Uterus (tissue), 3 donors: ENCODE measurements at regions not wholly inside any gene's neighbourhood (a gene's known extent, or its start where the extent isn't known, plus 50 kb on each side); places are given as distances from the start of the nearest gene placed in this dataset.
A peak's percentile ranks its signal among the peaks of the same experiment; 100 is the strongest.

Experiments used
- DNase-seq, 2 donors: peaks; one replicate each; pipeline ENCODE4 v3.0.0-alpha.2; 2019 to 2020
- H3K27ac ChIP-seq, 2 donors: fragments of 200-600 bp; sonication (generic); 1 replicate in 1 of 2; 2 replicates in 1 of 2; pipeline ENCODE4 v1.5.1; 2016 to 2018
- H3K27me3 ChIP-seq, 2 donors: fragments of 200-600 bp; sonication (generic); one replicate each; pipeline ENCODE4 v1.5.1; 2018 to 2019; ENCODE audit warnings: control low read depth in 1 of 2
- H3K36me3 ChIP-seq, 2 donors: fragments of 200-600 bp; sonication (generic); one replicate each; pipeline ENCODE4 v1.5.1; 2019; ENCODE audit warnings: control low read depth in 1 of 2
- H3K4me1 ChIP-seq, 2 donors: fragments of 200-600 bp; sonication (generic); one replicate each; pipeline ENCODE4 v1.5.1; 2018 to 2019; ENCODE audit warnings: control low read depth in 1 of 2
- H3K4me3 ChIP-seq, 2 donors: fragments of 200-600 bp; sonication (generic); 1 replicate in 1 of 2; 2 replicates in 1 of 2; pipeline ENCODE4 v1.5.1; 2018 to 2019; ENCODE audit warnings: mild to moderate bottlenecking in 1 of 2
- H3K9me3 ChIP-seq, 2 donors: fragments of 200-600 bp; sonication (generic); one replicate each; pipeline ENCODE4 v1.5.1; 2019; ENCODE audit warnings: control low read depth in 1 of 2
- POLR2A ChIP-seq, 2 donors: fragments of 450-650 bp; IDR thresholded peaks; one replicate each; pipeline ENCODE4 v1.6.1; 2016; ENCODE audit warnings: antibody characterized with exemption in 2 of 2, mild to moderate bottlenecking in 1 of 2, moderate library complexity in 1 of 2
- intact Hi-C: fragments of 100-400 bp; cut with DNase I; formaldehyde crosslinking; loops from one replicate; pipeline ENCODE4 v1.15.1; 2023; ENCODE audit warnings: low total_unique reads
- TF ChIP-seq, protein P1 (sequence below), 4 experiments: fragments of 200-600 bp in 2 of 4; fragments of 450-650 bp in 2 of 4; sonication (generic) in 2 of 4; IDR thresholded peaks; one replicate each; pipeline ENCODE4 v1.5.1; 2016 to 2019; ENCODE audit warnings: antibody characterized with exemption in 4 of 4, mild to moderate bottlenecking in 2 of 4, moderate library complexity in 1 of 4
- donor health status: DM: yes; HTN: yes; CAD: no.

GRCh38 chr12:46558677-46559076, 186.1 kb upstream of the SLC38A2 start:
- TF ChIP-seq, protein P1, sequence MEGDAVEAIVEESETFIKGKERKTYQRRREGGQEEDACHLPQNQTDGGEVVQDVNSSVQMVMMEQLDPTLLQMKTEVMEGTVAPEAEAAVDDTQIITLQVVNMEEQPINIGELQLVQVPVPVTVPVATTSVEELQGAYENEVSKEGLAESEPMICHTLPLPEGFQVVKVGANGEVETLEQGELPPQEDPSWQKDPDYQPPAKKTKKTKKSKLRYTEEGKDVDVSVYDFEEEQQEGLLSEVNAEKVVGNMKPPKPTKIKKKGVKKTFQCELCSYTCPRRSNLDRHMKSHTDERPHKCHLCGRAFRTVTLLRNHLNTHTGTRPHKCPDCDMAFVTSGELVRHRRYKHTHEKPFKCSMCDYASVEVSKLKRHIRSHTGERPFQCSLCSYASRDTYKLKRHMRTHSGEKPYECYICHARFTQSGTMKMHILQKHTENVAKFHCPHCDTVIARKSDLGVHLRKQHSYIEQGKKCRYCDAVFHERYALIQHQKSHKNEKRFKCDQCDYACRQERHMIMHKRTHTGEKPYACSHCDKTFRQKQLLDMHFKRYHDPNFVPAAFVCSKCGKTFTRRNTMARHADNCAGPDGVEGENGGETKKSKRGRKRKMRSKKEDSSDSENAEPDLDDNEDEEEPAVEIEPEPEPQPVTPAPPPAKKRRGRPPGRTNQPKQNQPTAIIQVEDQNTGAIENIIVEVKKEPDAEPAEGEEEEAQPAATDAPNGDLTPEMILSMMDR (IDR thresholded peaks at IDR 0.05), result no peak
- TF ChIP-seq POLR2A (IDR thresholded peaks at IDR 0.05), result no peak
- intact Hi-C loops, result no loop called here
- peaks cover 0 to 11% of the 10 kb centered on the region in 2 donors for H3K4me1 ChIP-seq
- H3K36me3 ChIP-seq, result no peaks in the 10 kb centered on the region
- no peaks in the 10 kb centered on the region for H3K27me3 ChIP-seq
- DNase-seq, result no peak
- peak overlapping the region; percentile 71 to 81 for H3K27ac ChIP-seq
- H3K4me3 ChIP-seq, result no peak overlapping the region
- no peaks in the 10 kb centered on the region for H3K9me3 ChIP-seq

GRCh38 chr12:46557539-46558373, 185.2 kb upstream of the SLC38A2 start:
- TF ChIP-seq POLR2A (IDR thresholded peaks at IDR 0.05), result no peak
- TF ChIP-seq, protein P1 (IDR thresholded peaks at IDR 0.05), result no peak
- Histone ChIP-seq H3K27ac (peak overlapping the region; percentile 71 to 81), H3K4me1 (peaks cover 0 to 15% of the 10 kb centered on the region in 2 donors), H3K36me3 (no peaks in the 10 kb centered on the region), H3K4me3 (no peak overlapping the region), H3K9me3 (no peaks in the 10 kb centered on the region), H3K27me3 (no peaks in the 10 kb centered on the region)
- no peak for DNase-seq
- intact Hi-C loops, result no loop called here

- H3K27ac ChIP-seq, result peak overlapping the region; percentile 71 to 81
- H3K4me1 ChIP-seq, result peaks cover 0 to 15% of the 10 kb centered on the region in 2 donors
- intact Hi-C loops, result no loop called here
- no peak for DNase-seq
- no peak overlapping the region for H3K4me3 ChIP-seq
- H3K9me3 ChIP-seq, result no peaks in the 10 kb centered on the region
- TF ChIP-seq, protein P1 (IDR thresholded peaks at IDR 0.05), result no peak
- no peak for TF ChIP-seq POLR2A (IDR thresholded peaks at IDR 0.05)
- no peaks in the 10 kb centered on the region for H3K27me3 ChIP-seq
- H3K36me3 ChIP-seq, result no peaks in the 10 kb centered on the region
These were observed 184.4 kb upstream of the SLC38A2 start for GRCh38 chr12:46556819-46557524.

DNA sequence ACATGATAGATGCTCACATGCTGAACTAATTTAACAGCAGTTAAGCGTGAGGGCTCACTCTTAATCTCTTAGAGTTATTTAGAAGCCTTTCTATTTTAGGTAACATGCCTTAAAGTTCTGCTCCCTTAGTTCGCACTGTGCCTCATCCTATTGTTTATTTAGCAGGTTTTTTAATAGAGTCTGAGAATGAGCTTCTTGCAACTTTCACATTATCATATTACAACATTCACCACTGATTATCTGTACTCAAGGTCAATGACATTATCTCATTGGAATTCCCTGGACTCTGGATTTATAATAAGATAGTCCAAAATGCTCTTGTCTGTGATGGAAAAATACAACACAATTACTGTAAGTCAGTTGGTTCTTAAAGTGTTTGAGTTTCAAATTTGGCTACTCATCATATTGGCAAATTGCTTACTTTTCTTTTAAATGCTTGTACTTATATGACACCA, 183.6 kb upstream of the SLC38A2 start:
- peaks cover 0 to 15% of the 10 kb centered on the region in 2 donors for H3K4me1 ChIP-seq
- H3K9me3 ChIP-seq, result no peaks in the 10 kb centered on the region
- DNase-seq, result no peak

More for the DNA sequence above, 183.6 kb upstream of the SLC38A2 start:
- H3K4me3 ChIP-seq, result no peak overlapping the region
- no peaks in the 10 kb centered on the region for H3K27me3 ChIP-seq
- peak overlapping the region; percentile 71 to 81 for H3K27ac ChIP-seq
- H3K36me3 ChIP-seq, result no peaks in the 10 kb centered on the region
- no peak for TF ChIP-seq POLR2A (IDR thresholded peaks at IDR 0.05)
- TF ChIP-seq, protein P1 (IDR thresholded peaks at IDR 0.05), result no peak
- intact Hi-C loops, result no loop called here
